IMR-90 (cell line): ENCODE measurements at regions not wholly inside any gene's neighbourhood (a gene's known extent, or its start where the extent isn't known, plus 50 kb on each side); places are given as distances from the start of the nearest gene placed in this dataset.

Source experiments
- ATAC-seq: fragments of 200-7000 bp; cut with Tn5 transposase; 2 replicates; pipeline ENCODE4 v1.9.1; 2020; ENCODE audit warnings: low read depth, mild to moderate bottlenecking, moderate library complexity
- BruUV-seq: library from RNA; stranded (reverse); fragments of 400-500 nt; replicated peaks from 2 replicates; lab custom pipeline; 2021; lab: Mats Ljungman, UMichigan
- CTCF ChIA-PET: fragments of 300-600 bp; formaldehyde crosslinking; extraction: SDS; loops from one replicate; lab custom pipeline; 2021; ENCODE audit warnings: antibody characterized with exemption; lab: Yijun Ruan, JAX
- POLR2A ChIA-PET: fragments of 300-600 bp; sonication (Branson Sonifier 250); formaldehyde crosslinking; loops from one replicate; lab custom pipeline; 2022; ENCODE audit warnings: antibody characterized with exemption; ENCODE audit not compliant: unreplicated experiment; lab: Charles Lee
- DNase-seq: peaks from one replicate; pipeline ENCODE4 v3.0.0; 2013
- H2AFZ ChIP-seq: replicated peaks from 2 replicates; pipeline ENCODE3; 2013; ENCODE audit warnings: low read length, mild to moderate bottlenecking; ENCODE audit not compliant: poor library complexity
- H2AK5ac ChIP-seq: 2 replicates; pipeline ENCODE4 v1.6.1; 2013; ENCODE audit warnings: low read depth, low read length, inconsistent platforms
- H2AK9ac ChIP-seq: replicated peaks from 2 replicates; pipeline ENCODE3; 2013; ENCODE audit warnings: mild to moderate bottlenecking, low read depth, low read length, moderate library complexity; ENCODE audit not compliant: poor library complexity
- H2BK120ac ChIP-seq: 2 replicates; pipeline ENCODE4 v1.6.1; 2013; ENCODE audit warnings: low read depth, low read length, inconsistent platforms
- H2BK15ac ChIP-seq: 3 replicates; pipeline ENCODE4 v1.6.1; 2013; ENCODE audit warnings: low read depth, low read length, inconsistent platforms
- H2BK20ac ChIP-seq: 2 replicates; pipeline ENCODE4 v1.6.1; 2013; ENCODE audit warnings: low read depth, mild to moderate bottlenecking, inconsistent platforms, low read length, moderate library complexity
- H2BK5ac ChIP-seq: 2 replicates; pipeline ENCODE4 v1.6.1; 2013; ENCODE audit warnings: mild to moderate bottlenecking, low read depth, low read length, inconsistent platforms; ENCODE audit not compliant: poor library complexity, severe bottlenecking
- H3K14ac ChIP-seq: replicated peaks from 2 replicates; pipeline ENCODE4 v1.6.1; 2013; ENCODE audit warnings: low read depth, low read length, inconsistent platforms
- H3K18ac ChIP-seq: 2 replicates; pipeline ENCODE4 v1.6.1; 2013; ENCODE audit warnings: low read depth, low read length, control low read depth
- H3K23ac ChIP-seq: 2 replicates; pipeline ENCODE4 v1.6.1; 2013; ENCODE audit warnings: low read depth, low read length, inconsistent platforms
- H3K27ac ChIP-seq: 2 replicates; pipeline ENCODE4 v1.5.1; 2013; ENCODE audit warnings: mild to moderate bottlenecking, control low read depth, low read length; ENCODE audit not compliant: insufficient read depth
- H3K27me3 ChIP-seq: 2 replicates; pipeline ENCODE4 v1.6.1; 2013; ENCODE audit warnings: low read length; ENCODE audit not compliant: control insufficient read depth, insufficient read depth
- H3K36me3 ChIP-seq: 2 replicates; pipeline ENCODE4 v1.6.1; 2013; ENCODE audit warnings: low read length, mixed read lengths; ENCODE audit not compliant: control insufficient read depth, insufficient read depth
- H3K4ac ChIP-seq: 2 replicates; pipeline ENCODE4 v1.6.1; 2013; ENCODE audit warnings: low read depth, low read length, inconsistent platforms
- H3K4me1 ChIP-seq: 2 replicates; pipeline ENCODE4 v1.6.1; 2013; ENCODE audit warnings: low read length, mixed read lengths; ENCODE audit not compliant: control insufficient read depth, insufficient read depth
- H3K4me2 ChIP-seq: 2 replicates; pipeline ENCODE4 v1.6.1; 2013; ENCODE audit warnings: low read depth, mild to moderate bottlenecking, control low read depth, low read length, moderate library complexity
- H3K4me3 ChIP-seq: 2 replicates; pipeline ENCODE4 v1.5.1; 2013; ENCODE audit warnings: low read depth, mild to moderate bottlenecking, control low read depth, low read length, moderate library complexity; ENCODE audit not compliant: insufficient read depth
- H3K56ac ChIP-seq: 2 replicates; pipeline ENCODE4 v1.6.1; 2013; ENCODE audit warnings: low read length, inconsistent platforms; ENCODE audit not compliant: insufficient read depth; ENCODE audit errors: extremely low read depth
- H3K79me1 ChIP-seq, 2 experiments: 2 replicates each; pipeline ENCODE4 v1.6.1; 2013; ENCODE audit warnings: low read length in 2 of 2, inconsistent platforms in 1 of 2, low read depth in 1 of 2
- H3K9ac ChIP-seq: 2 replicates; pipeline ENCODE4 v1.6.1; 2013; ENCODE audit warnings: low read depth, low read length, control low read depth
- H3K9me1 ChIP-seq: 2 replicates; pipeline ENCODE4 v1.6.1; 2013; ENCODE audit warnings: low read length, inconsistent platforms; ENCODE audit not compliant: insufficient read depth
- H3K9me3 ChIP-seq: 2 replicates; pipeline ENCODE4 v1.6.1; 2013; ENCODE audit warnings: low read length; ENCODE audit not compliant: control insufficient read depth, insufficient read depth
- H4K20me1 ChIP-seq: 2 replicates; pipeline ENCODE4 v1.6.1; 2013; ENCODE audit warnings: low read length, inconsistent platforms; ENCODE audit not compliant: insufficient read depth
- H4K5ac ChIP-seq: 2 replicates; pipeline ENCODE4 v1.6.1; 2013; ENCODE audit warnings: mild to moderate bottlenecking, low read depth, low read length, control low read depth
- H4K8ac ChIP-seq, 2 experiments: 2 replicates each; pipeline ENCODE4 v1.6.1; 2013; ENCODE audit warnings: low read depth in 2 of 2, low read length in 2 of 2, control low read depth in 1 of 2, inconsistent platforms in 1 of 2
- H4K91ac ChIP-seq: 2 replicates; pipeline ENCODE4 v1.6.1; 2013; ENCODE audit warnings: low read depth, low read length, inconsistent platforms; ENCODE audit not compliant: insufficient read depth
- BHLHE40 ChIP-seq: fragments of 150-350 bp; IDR thresholded peaks from 2 replicates; pipeline ENCODE4 v1.6.1; 2016; ENCODE audit warnings: mild to moderate bottlenecking, low read depth, low read length
- CEBPB ChIP-seq: IDR thresholded peaks from 2 replicates; pipeline ENCODE4 v1.6.1; 2012; ENCODE audit warnings: low read depth, low read length, improper control_type of control experiment
- CHD1 ChIP-seq: IDR thresholded peaks from 2 replicates; pipeline ENCODE4 v1.6.1; 2012; ENCODE audit warnings: low read depth, low read length, improper control_type of control experiment
- FOS ChIP-seq: fragments of 150-350 bp; IDR thresholded peaks from 2 replicates; pipeline ENCODE4 v1.6.1; 2016; ENCODE audit warnings: low read depth, low read length
- MAFK ChIP-seq: IDR thresholded peaks from 2 replicates; pipeline ENCODE4 v1.6.1; 2012; ENCODE audit warnings: low read depth, low read length, improper control_type of control experiment
- MAZ ChIP-seq: IDR thresholded peaks from 2 replicates; pipeline ENCODE4 v1.6.1; 2012; ENCODE audit warnings: low read depth, mild to moderate bottlenecking, low read length, improper control_type of control experiment, moderate library complexity, borderline replicate concordance
- MXI1 ChIP-seq: IDR thresholded peaks from 2 replicates; pipeline ENCODE4 v1.6.1; 2012; ENCODE audit warnings: low read depth, mild to moderate bottlenecking, low read length, moderate library complexity, borderline replicate concordance
- NFE2L2 ChIP-seq: fragments of 150-350 bp; IDR thresholded peaks from 2 replicates; pipeline ENCODE4 v1.6.1; 2016; ENCODE audit warnings: low read depth, mild to moderate bottlenecking, low read length
- POLR2A ChIP-seq: IDR thresholded peaks from 2 replicates; pipeline ENCODE4 v1.6.1; 2012; ENCODE audit warnings: mild to moderate bottlenecking, low read depth, low read length
- RAD21 ChIP-seq: IDR thresholded peaks from 2 replicates; pipeline ENCODE4 v1.6.1; 2012; ENCODE audit warnings: low read length, improper control_type of control experiment
- RCOR1 ChIP-seq: IDR thresholded peaks from 2 replicates; pipeline ENCODE4 v1.6.1; 2012; ENCODE audit warnings: mild to moderate bottlenecking, low read length, improper control_type of control experiment; ENCODE audit not compliant: insufficient replicate concordance
- RFX5 ChIP-seq: IDR thresholded peaks from 2 replicates; pipeline ENCODE4 v1.8.0; 2012; ENCODE audit warnings: low read depth, mild to moderate bottlenecking, low read length, moderate library complexity
- SMC3 ChIP-seq: fragments of 150-350 bp; IDR thresholded peaks from 2 replicates; pipeline ENCODE4 v1.6.1; 2016; ENCODE audit warnings: low read depth, mild to moderate bottlenecking, antibody characterized with exemption, low read length, moderate library complexity
- USF2 ChIP-seq: fragments of 150-350 bp; IDR thresholded peaks from 2 replicates; pipeline ENCODE4 v1.6.1; 2017; ENCODE audit warnings: mild to moderate bottlenecking, antibody characterized with exemption, low read length, low read depth
- WGBS, 2 experiments: methylation state at CpG; one replicate each; pipeline versions ENCODE4 v1.1.5 to v1.1.7; 2013; ENCODE audit warnings: missing lambda C conversion rate in 2 of 2; ENCODE audit not compliant: insufficient read length in 1 of 2; ENCODE audit errors: extremely low coverage in 2 of 2; 5-methylcytosine and 5-hydroxymethylcytosine counted together
- dilution Hi-C: fragments of 300-500 bp; cut with HindIII; formaldehyde crosslinking; loops from one replicate; pipeline ENCODE4 v1.14.3; 2018; ENCODE audit warnings: low sequenced_read_pairs; ENCODE audit not compliant: unreplicated experiment
- in situ Hi-C: fragments of 300-500 bp; cut with MboI; formaldehyde crosslinking; loops from 3 replicates; pipeline ENCODE4 v1.14.3; 2019; ENCODE audit warnings: low sequenced_read_pairs, inconsistent platforms, mixed read lengths
- intact Hi-C: fragments of 100-400 bp; cut with micrococcal nuclease; formaldehyde crosslinking; loops from 2 replicates; pipeline ENCODE4 v1.10.0; 2022
- TF ChIP-seq, protein P1 (sequence below): conservative IDR thresholded peaks from 2 replicates; pipeline ENCODE4 v1.5.1; 2012; ENCODE audit warnings: mild to moderate bottlenecking, low read depth, low read length, improper control_type of control experiment
- TF ChIP-seq, protein P2 (sequence below): fragments of 150-350 bp; IDR thresholded peaks from 2 replicates; pipeline ENCODE4 v1.6.1; 2016; ENCODE audit warnings: low read depth, mild to moderate bottlenecking, low read length, moderate library complexity, borderline replicate concordance

DNA sequence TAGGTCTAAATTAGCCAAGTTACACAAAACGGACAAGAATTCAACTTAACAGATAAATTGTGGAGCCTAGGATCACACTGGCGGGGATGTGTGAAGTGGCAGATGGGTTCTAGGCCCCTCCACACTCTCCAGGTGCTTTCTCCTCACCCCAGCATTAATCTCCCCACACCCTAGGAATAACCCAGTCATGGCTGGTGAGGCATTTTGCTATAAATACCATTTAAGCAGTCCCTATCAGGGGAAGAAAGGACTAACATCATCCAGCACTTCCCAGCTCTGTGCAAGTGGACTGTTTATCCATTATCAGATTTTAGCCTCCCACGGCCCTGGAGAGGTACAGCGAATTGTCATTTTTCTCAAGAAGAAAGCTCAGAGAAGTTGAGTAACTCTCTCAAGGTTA, 154.9 kb downstream of the NUFIP1 start:
- in situ Hi-C loops = no loop called here
- H3K9me3 ChIP-seq = no peaks in the 10 kb centered on the region
- no peak overlapping the region for H3K27ac ChIP-seq
- DNase-seq = no peak
- H2BK15ac ChIP-seq = no peak overlapping the region
- H4K8ac ChIP-seq = no peak overlapping the region
- no peaks in the 10 kb centered on the region for H3K27me3 ChIP-seq
- no peak overlapping the region for H3K9ac ChIP-seq
- H3K18ac ChIP-seq = no peak overlapping the region
- ChIA-PET CTCF (no interaction called here), POLR2A (no interaction called here)
- H4K91ac ChIP-seq = no peak overlapping the region
- H3K36me3 ChIP-seq = no peaks in the 10 kb centered on the region
- no peak overlapping the region for H2AFZ ChIP-seq
- no peak overlapping the region for H3K56ac ChIP-seq
- H2BK120ac ChIP-seq = no peak overlapping the region
- H3K9me1 ChIP-seq = peaks cover 3% of the 10 kb centered on the region; the same call in 1 of the 2 replicates
- no peak overlapping the region for H2AK9ac ChIP-seq
- dilution Hi-C loops = no loop called here
- no peak overlapping the region; the same call in 1 of the 2 replicates for H2AK5ac ChIP-seq
- no peaks in the 10 kb centered on the region for H3K79me1 ChIP-seq
- H2BK20ac ChIP-seq = no peak overlapping the region; the same call in 1 of the 2 replicates
- intact Hi-C loops = no loop called here
- H2BK5ac ChIP-seq = no peak overlapping the region
- H3K4me2 ChIP-seq = no peak overlapping the region
- H4K20me1 ChIP-seq = no peaks in the 10 kb centered on the region
- 50% methylated on average over 2 of the region's 4 CpGs; no CpG with 5 or more reads in 1 of the 2 experiments for WGBS, 2 experiments
- no peak overlapping the region for H3K4ac ChIP-seq
- H3K14ac ChIP-seq = no peak overlapping the region
- TF ChIP-seq MAFK (no peak), MAZ (no peak), NFE2L2 (no peak), CEBPB (no peak), SMC3 (no peak), CHD1 (no peak), POLR2A (no peak), RFX5 (no peak), RCOR1 (no peak), USF2 (no peak), FOS (no peak), MXI1 (no peak), BHLHE40 (no peak), RAD21 (no peak)
- TF ChIP-seq, protein P1, sequence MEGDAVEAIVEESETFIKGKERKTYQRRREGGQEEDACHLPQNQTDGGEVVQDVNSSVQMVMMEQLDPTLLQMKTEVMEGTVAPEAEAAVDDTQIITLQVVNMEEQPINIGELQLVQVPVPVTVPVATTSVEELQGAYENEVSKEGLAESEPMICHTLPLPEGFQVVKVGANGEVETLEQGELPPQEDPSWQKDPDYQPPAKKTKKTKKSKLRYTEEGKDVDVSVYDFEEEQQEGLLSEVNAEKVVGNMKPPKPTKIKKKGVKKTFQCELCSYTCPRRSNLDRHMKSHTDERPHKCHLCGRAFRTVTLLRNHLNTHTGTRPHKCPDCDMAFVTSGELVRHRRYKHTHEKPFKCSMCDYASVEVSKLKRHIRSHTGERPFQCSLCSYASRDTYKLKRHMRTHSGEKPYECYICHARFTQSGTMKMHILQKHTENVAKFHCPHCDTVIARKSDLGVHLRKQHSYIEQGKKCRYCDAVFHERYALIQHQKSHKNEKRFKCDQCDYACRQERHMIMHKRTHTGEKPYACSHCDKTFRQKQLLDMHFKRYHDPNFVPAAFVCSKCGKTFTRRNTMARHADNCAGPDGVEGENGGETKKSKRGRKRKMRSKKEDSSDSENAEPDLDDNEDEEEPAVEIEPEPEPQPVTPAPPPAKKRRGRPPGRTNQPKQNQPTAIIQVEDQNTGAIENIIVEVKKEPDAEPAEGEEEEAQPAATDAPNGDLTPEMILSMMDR = no peak
- TF ChIP-seq, protein P2, sequence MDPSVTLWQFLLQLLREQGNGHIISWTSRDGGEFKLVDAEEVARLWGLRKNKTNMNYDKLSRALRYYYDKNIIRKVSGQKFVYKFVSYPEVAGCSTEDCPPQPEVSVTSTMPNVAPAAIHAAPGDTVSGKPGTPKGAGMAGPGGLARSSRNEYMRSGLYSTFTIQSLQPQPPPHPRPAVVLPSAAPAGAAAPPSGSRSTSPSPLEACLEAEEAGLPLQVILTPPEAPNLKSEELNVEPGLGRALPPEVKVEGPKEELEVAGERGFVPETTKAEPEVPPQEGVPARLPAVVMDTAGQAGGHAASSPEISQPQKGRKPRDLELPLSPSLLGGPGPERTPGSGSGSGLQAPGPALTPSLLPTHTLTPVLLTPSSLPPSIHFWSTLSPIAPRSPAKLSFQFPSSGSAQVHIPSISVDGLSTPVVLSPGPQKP = no peak
- no peak for ATAC-seq
- H3K4me3 ChIP-seq = no peak overlapping the region
- BruUV-seq = no TSS peak
- H3K23ac ChIP-seq = no peak overlapping the region
- peaks cover 3% of the 10 kb centered on the region; the same call in 1 of the 2 replicates for H3K4me1 ChIP-seq
- H4K5ac ChIP-seq = no peak overlapping the region
